ENCODE measurements at regions not wholly inside any gene's neighbourhood (a gene's known extent, or its start where the extent isn't known, plus 50 kb on each side); places are given as distances from the start of the nearest gene placed in this dataset.

GRCh38 chr18:76584414-76585310 is 89.6 kb upstream of the ZNF516 start:
- Mint-ChIP-seq H3K36me3 (no peaks in the 10 kb centered on the region), H3K27ac (no peak overlapping the region), H3K4me1 (peaks cover 6 to 9% (median 7%) of the 10 kb centered on the region in 3 donors), H3K9me3 (no peaks in the 10 kb centered on the region), H3K27me3 (peaks cover 23 to 32% of the 10 kb centered on the region in 2 donors), H3K4me3 (no peak overlapping the region)
- Histone ChIP-seq H3K27ac (ENCODE audit: low read length) (no peak overlapping the region), H3K4me1 (ENCODE audit: control insufficient read depth in 1 of 2, extremely low read depth in 1 of 2, insufficient read depth in 2 of 2, low read length in 2 of 2) (no peaks in the 10 kb centered on the region), H3K9me3 (no peaks in the 10 kb centered on the region), H3K36me3 (ENCODE audit: control insufficient read depth in 2 of 2, extremely low read depth in 1 of 2, insufficient read depth in 1 of 2, low read length in 1 of 2) (no peaks in the 10 kb centered on the region), H3K27me3 (replicated peaks in 1 of 2; ENCODE audit: control insufficient read depth in 2 of 2, extremely low read depth in 1 of 2, insufficient read depth in 2 of 2, low read length in 1 of 2) (peaks cover 0 to 5% of the 10 kb centered on the region in 2 experiments), H3K4me3 (ENCODE audit: control insufficient read depth in 1 of 2, extremely low read depth in 1 of 2, low read length in 1 of 2) (no peak overlapping the region)
- POLR2A ChIA-PET, result no interaction called here
- DNase-seq (no peak), ATAC-seq (replicated peaks in 1 of 4) (no peak)
- CTCF ChIA-PET, result no interaction called here
- WGBS (ENCODE audit: insufficient coverage), result 93% methylated on average over 5 of the region's 18 CpGs

- ATAC-seq (replicated peaks in 1 of 4) (no peak), DNase-seq (no peak)
- Mint-ChIP-seq H3K27ac (no peak overlapping the region), H3K9me3 (peaks cover 0 to under 1% (median 0%) of the 10 kb centered on the region in 3 donors), H3K27me3 (peaks cover 20 to 24% of the 10 kb centered on the region in 2 donors), H3K4me1 (no peaks in the 10 kb centered on the region), H3K36me3 (no peaks in the 10 kb centered on the region), H3K4me3 (no peak overlapping the region)
- WGBS (ENCODE audit: insufficient coverage), result 74% methylated on average over 3 of the region's 3 CpGs
- no peak overlapping the region for H3K27ac ChIP-seq (ENCODE audit: low read length)
- H3K36me3 ChIP-seq (ENCODE audit: control insufficient read depth in 2 of 2, extremely low read depth in 1 of 2, insufficient read depth in 1 of 2, low read length in 1 of 2), result no peaks in the 10 kb centered on the region
- H3K27me3 ChIP-seq (replicated peaks in 1 of 2; ENCODE audit: control insufficient read depth in 2 of 2, extremely low read depth in 1 of 2, insufficient read depth in 2 of 2, low read length in 1 of 2), result peaks cover 0 to 14% of the 10 kb centered on the region in 2 experiments
- no peaks in the 10 kb centered on the region for H3K4me1 ChIP-seq (ENCODE audit: control insufficient read depth in 1 of 2, extremely low read depth in 1 of 2, insufficient read depth in 2 of 2, low read length in 2 of 2)
- CTCF ChIA-PET, result no interaction called here
- H3K9me3 ChIP-seq, result no peaks in the 10 kb centered on the region
- H3K4me3 ChIP-seq (ENCODE audit: control insufficient read depth in 1 of 2, extremely low read depth in 1 of 2, low read length in 1 of 2), result no peak overlapping the region
- POLR2A ChIA-PET, result no interaction called here
Measured at GRCh38 chr18:76581261-76581660, 86.2 kb upstream of the ZNF516 start.

- Histone ChIP-seq H3K4me1 (ENCODE audit: control insufficient read depth in 1 of 2, extremely low read depth in 1 of 2, insufficient read depth in 2 of 2, low read length in 2 of 2) (no peaks in the 10 kb centered on the region), H3K9me3 (no peaks in the 10 kb centered on the region), H3K36me3 (ENCODE audit: control insufficient read depth in 2 of 2, extremely low read depth in 1 of 2, insufficient read depth in 1 of 2, low read length in 1 of 2) (no peaks in the 10 kb centered on the region), H3K27ac (ENCODE audit: low read length) (no peak overlapping the region), H3K4me3 (ENCODE audit: control insufficient read depth in 1 of 2, extremely low read depth in 1 of 2, low read length in 1 of 2) (no peak overlapping the region), H3K27me3 (replicated peaks in 1 of 2; ENCODE audit: control insufficient read depth in 2 of 2, extremely low read depth in 1 of 2, insufficient read depth in 2 of 2, low read length in 1 of 2) (peaks cover 0 to 14% of the 10 kb centered on the region in 2 experiments)
- ATAC-seq (replicated peaks in 1 of 4) (no peak), DNase-seq (no peak)
- H3K36me3 Mint-ChIP-seq, result no peaks in the 10 kb centered on the region
- ChIA-PET POLR2A (no interaction called here), CTCF (no interaction called here)
- no peaks in the 10 kb centered on the region for H3K4me1 Mint-ChIP-seq
- H3K27ac Mint-ChIP-seq, result no peak overlapping the region
- peaks cover 0 to 4% (median 0%) of the 10 kb centered on the region in 3 donors for H3K9me3 Mint-ChIP-seq
- peaks cover 23 to 24% of the 10 kb centered on the region in 2 donors for H3K27me3 Mint-ChIP-seq
- 82% methylated on average over 11 of the region's 17 CpGs for WGBS (ENCODE audit: insufficient coverage)
- H3K4me3 Mint-ChIP-seq, result no peak overlapping the region
Measured at GRCh38 chr18:76580288-76580962, 85.4 kb upstream of the ZNF516 start.

GRCh38 chr18:76579301-76579695 is 84.3 kb upstream of the ZNF516 start:
- H3K4me1 Mint-ChIP-seq, result no peaks in the 10 kb centered on the region
- H3K27me3 Mint-ChIP-seq, result peaks cover 23 to 24% of the 10 kb centered on the region in 2 donors
- H3K36me3 ChIP-seq (ENCODE audit: control insufficient read depth in 2 of 2, extremely low read depth in 1 of 2, insufficient read depth in 1 of 2, low read length in 1 of 2), result no peaks in the 10 kb centered on the region
- H3K27ac Mint-ChIP-seq, result no peak overlapping the region
- H3K36me3 Mint-ChIP-seq, result no peaks in the 10 kb centered on the region
- no peak overlapping the region for H3K27ac ChIP-seq (ENCODE audit: low read length)
- no peak overlapping the region for H3K4me3 ChIP-seq (ENCODE audit: control insufficient read depth in 1 of 2, extremely low read depth in 1 of 2, low read length in 1 of 2)
- WGBS (ENCODE audit: insufficient coverage), result 91% methylated on average over 9 of the region's 17 CpGs
- H3K4me3 Mint-ChIP-seq, result no peak overlapping the region
- H3K4me1 ChIP-seq (ENCODE audit: control insufficient read depth in 1 of 2, extremely low read depth in 1 of 2, insufficient read depth in 2 of 2, low read length in 2 of 2), result no peaks in the 10 kb centered on the region
- peaks cover 0 to 14% of the 10 kb centered on the region in 2 experiments for H3K27me3 ChIP-seq (replicated peaks in 1 of 2; ENCODE audit: control insufficient read depth in 2 of 2, extremely low read depth in 1 of 2, insufficient read depth in 2 of 2, low read length in 1 of 2)
- peaks cover 0 to 4% (median 0%) of the 10 kb centered on the region in 3 donors for H3K9me3 Mint-ChIP-seq
- ChIA-PET CTCF (no interaction called here), POLR2A (no interaction called here)
- H3K9me3 ChIP-seq, result no peaks in the 10 kb centered on the region
- DNase-seq (no peak), ATAC-seq (replicated peaks in 1 of 4) (no peak)

GRCh38 chr18:76578571-76579300 is 83.7 kb upstream of the ZNF516 start:
- ChIA-PET CTCF (no interaction called here), POLR2A (no interaction called here)
- Histone ChIP-seq H3K4me1 (ENCODE audit: control insufficient read depth in 1 of 2, extremely low read depth in 1 of 2, insufficient read depth in 2 of 2, low read length in 2 of 2) (no peaks in the 10 kb centered on the region), H3K27me3 (replicated peaks in 1 of 2; ENCODE audit: control insufficient read depth in 2 of 2, extremely low read depth in 1 of 2, insufficient read depth in 2 of 2, low read length in 1 of 2) (peaks cover 0 to 14% of the 10 kb centered on the region in 2 experiments), H3K9me3 (no peaks in the 10 kb centered on the region), H3K36me3 (ENCODE audit: control insufficient read depth in 2 of 2, extremely low read depth in 1 of 2, insufficient read depth in 1 of 2, low read length in 1 of 2) (no peaks in the 10 kb centered on the region), H3K4me3 (ENCODE audit: control insufficient read depth in 1 of 2, extremely low read depth in 1 of 2, low read length in 1 of 2) (no peak overlapping the region), H3K27ac (ENCODE audit: low read length) (no peak overlapping the region)
- Mint-ChIP-seq H3K36me3 (no peaks in the 10 kb centered on the region), H3K4me3 (no peak overlapping the region), H3K27ac (no peak overlapping the region), H3K9me3 (peaks cover 0 to 4% (median 0%) of the 10 kb centered on the region in 3 donors), H3K27me3 (peaks cover 23 to 24% of the 10 kb centered on the region in 2 donors), H3K4me1 (no peaks in the 10 kb centered on the region)
- 25% methylated on average over 35 of the region's 39 CpGs for WGBS (ENCODE audit: insufficient coverage)
- DNase-seq (no peak), ATAC-seq (replicated peaks in 1 of 4) (no peak)

GRCh38 chr18:76573325-76574025 is 78.4 kb upstream of the ZNF516 start:
- H3K4me1 Mint-ChIP-seq, result no peaks in the 10 kb centered on the region
- ATAC-seq (replicated peaks in 1 of 4) (no peak), DNase-seq (no peak)
- no peak overlapping the region for H3K4me3 ChIP-seq (ENCODE audit: control insufficient read depth in 1 of 2, extremely low read depth in 1 of 2, low read length in 1 of 2)
- 92% methylated on average over 3 of the region's 4 CpGs for WGBS (ENCODE audit: insufficient coverage)
- H3K4me1 ChIP-seq (ENCODE audit: control insufficient read depth in 1 of 2, extremely low read depth in 1 of 2, insufficient read depth in 2 of 2, low read length in 2 of 2), result no peaks in the 10 kb centered on the region
- CTCF ChIA-PET, result no interaction called here
- no peak overlapping the region for H3K27ac ChIP-seq (ENCODE audit: low read length)
- no peak overlapping the region for H3K4me3 Mint-ChIP-seq
- H3K36me3 ChIP-seq (ENCODE audit: control insufficient read depth in 2 of 2, extremely low read depth in 1 of 2, insufficient read depth in 1 of 2, low read length in 1 of 2), result no peaks in the 10 kb centered on the region
- H3K9me3 Mint-ChIP-seq, result peaks cover 0 to 4% (median 0%) of the 10 kb centered on the region in 3 donors
- peaks cover 23 to 30% of the 10 kb centered on the region in 2 donors for H3K27me3 Mint-ChIP-seq
- POLR2A ChIA-PET, result no interaction called here
- H3K36me3 Mint-ChIP-seq, result no peaks in the 10 kb centered on the region
- H3K9me3 ChIP-seq, result no peaks in the 10 kb centered on the region
- peaks cover 0 to 12% of the 10 kb centered on the region in 2 experiments for H3K27me3 ChIP-seq (replicated peaks in 1 of 2; ENCODE audit: control insufficient read depth in 2 of 2, extremely low read depth in 1 of 2, insufficient read depth in 2 of 2, low read length in 1 of 2)
- H3K27ac Mint-ChIP-seq, result no peak overlapping the region

Data from T-cell (primary cell).